H1 (cell line): ENCODE measurements at regions not wholly inside any gene's neighbourhood (a gene's known extent, or its start where the extent isn't known, plus 50 kb on each side); places are given as distances from the start of the nearest gene placed in this dataset.

ENCODE experiments used
- CTCF ChIA-PET: fragments of 300-600 bp; sonication (Branson Sonifier 250); formaldehyde crosslinking; loops from one replicate; lab custom pipeline; 2021; ENCODE audit not compliant: partially characterized antibody; lab: Charles Lee
- POLR2A ChIA-PET: fragments of 300-600 bp; sonication (Branson Sonifier 250); formaldehyde crosslinking; loops from one replicate; lab custom pipeline; 2021; ENCODE audit warnings: inconsistent platforms; ENCODE audit not compliant: partially characterized antibody; lab: Charles Lee
- DNase-seq, 2 experiments: peaks; one replicate each; pipeline versions ENCODE4 v3.0.0 to v3.0.0-alpha.2; 2010 to 2022; ENCODE audit warnings: low spot score in 2 of 2, low read depth in 1 of 2, mixed read lengths in 1 of 2
- FAIRE-seq: peaks from 2 replicates; lab custom pipeline; 2011; peaks lifted over from hg19 to GRCh38; lab: Jason Lieb, UNC
- H2AFZ ChIP-seq: 2 replicates; pipeline ENCODE4 v1.8.1; 2012; ENCODE audit warnings: low read length, inconsistent platforms
- H2AK5ac ChIP-seq: 2 replicates; pipeline ENCODE4 v1.6.1; 2013; ENCODE audit warnings: low read depth, low read length
- H2BK120ac ChIP-seq: replicated peaks from 2 replicates; pipeline ENCODE3; 2013; ENCODE audit warnings: low read depth, low read length, inconsistent platforms
- H2BK12ac ChIP-seq: 2 replicates; pipeline ENCODE4 v1.6.1; 2013; ENCODE audit warnings: low read depth, low read length
- H2BK15ac ChIP-seq: 2 replicates; pipeline ENCODE4 v1.6.1; 2013; ENCODE audit warnings: low read length
- H2BK20ac ChIP-seq: 2 replicates; pipeline ENCODE4 v1.6.1; 2013; ENCODE audit warnings: low read length
- H2BK5ac ChIP-seq: 2 replicates; pipeline ENCODE4 v1.6.1; 2013; ENCODE audit warnings: low read depth, low read length
- H3K14ac ChIP-seq: 2 replicates; pipeline ENCODE4 v1.6.1; 2013; ENCODE audit warnings: inconsistent platforms; ENCODE audit not compliant: insufficient read length
- H3K18ac ChIP-seq: 2 replicates; pipeline ENCODE4 v1.6.1; 2013; ENCODE audit warnings: low read length; ENCODE audit errors: extremely low read depth
- H3K23ac ChIP-seq: 2 replicates; pipeline ENCODE4 v1.6.1; 2013; ENCODE audit warnings: inconsistent platforms; ENCODE audit not compliant: insufficient read length
- H3K23me2 ChIP-seq: 2 replicates; pipeline ENCODE4 v1.6.1; 2013; ENCODE audit warnings: low read depth, low read length
- H3K27ac ChIP-seq: 2 replicates; pipeline ENCODE4 v1.6.1; 2011; ENCODE audit warnings: low read depth, low read length, inconsistent platforms
- H3K27me3 ChIP-seq, 4 experiments: replicated peaks in 1 of 4; 1 replicate in 1 of 4; 2 replicates in 3 of 4; pipeline versions ENCODE4 v1.6.1 to v1.8.1; 2011 to 2013; ENCODE audit warnings: low read length in 3 of 4, mild to moderate bottlenecking in 3 of 4, inconsistent platforms in 2 of 4, mixed read lengths in 2 of 4, moderate library complexity in 1 of 4; ENCODE audit not compliant: control insufficient read depth in 3 of 4, insufficient read depth in 3 of 4; ENCODE audit errors: extremely low read depth in 1 of 4
- H3K36me3 ChIP-seq, 4 experiments: 2 replicates each; pipeline versions ENCODE4 v1.6.1 to v1.8.1; 2011 to 2013; ENCODE audit warnings: mild to moderate bottlenecking in 4 of 4, low read length in 3 of 4, moderate library complexity in 2 of 4, control low read depth in 1 of 4, inconsistent platforms in 1 of 4; ENCODE audit not compliant: insufficient read depth in 4 of 4, control insufficient read depth in 2 of 4
- H3K4ac ChIP-seq: replicated peaks from 2 replicates; pipeline ENCODE3; 2013; ENCODE audit warnings: low read length, low read depth, mixed read lengths, inconsistent platforms; ENCODE audit not compliant: insufficient read length
- H3K4me1 ChIP-seq, 4 experiments: replicated peaks in 1 of 4; 1 replicate in 1 of 4; 2 replicates in 3 of 4; pipeline versions ENCODE4 v1.6.1 to v1.8.1; 2011 to 2013; ENCODE audit warnings: low read length in 3 of 4, inconsistent platforms in 2 of 4, mixed read lengths in 1 of 4; ENCODE audit not compliant: insufficient read depth in 4 of 4, control insufficient read depth in 3 of 4
- H3K4me2 ChIP-seq, 2 experiments: 2 replicates each; pipeline versions ENCODE4 v1.6.1 to v1.8.1; 2011 to 2013; ENCODE audit warnings: low read depth in 2 of 2, low read length in 2 of 2, control low read depth in 1 of 2, inconsistent platforms in 1 of 2, mild to moderate bottlenecking in 1 of 2; ENCODE audit not compliant: insufficient read depth in 1 of 2
- H3K4me3 ChIP-seq, 4 experiments: fragments of 200-600, 300-600 bp in 1 of 4; sonication (generic), shearing (Covaris generic), sonication (Bioruptor Twin) in 1 of 4; 2 replicates each; pipeline versions ENCODE4 v1.5.1 to v1.8.1; 2011 to 2016; ENCODE audit warnings: low read length in 4 of 4, low read depth in 3 of 4, control low read depth in 2 of 4, inconsistent platforms in 2 of 4, mild to moderate bottlenecking in 2 of 4, mixed read lengths in 1 of 4, moderate library complexity in 1 of 4; ENCODE audit not compliant: insufficient read depth in 2 of 4; ENCODE audit errors: extremely low read depth in 1 of 4
- H3K56ac ChIP-seq: replicated peaks from 2 replicates; pipeline ENCODE3; 2013; ENCODE audit warnings: low read depth, mild to moderate bottlenecking, mixed read lengths, low read length, inconsistent platforms; ENCODE audit not compliant: insufficient read length
- H3K79me1 ChIP-seq: 2 replicates; pipeline ENCODE4 v1.6.1; 2013; ENCODE audit warnings: low read depth, low read length, control low read depth
- H3K79me2 ChIP-seq, 2 experiments: 2 replicates each; pipeline versions ENCODE4 v1.6.1 to v1.8.1; 2012 to 2013; ENCODE audit warnings: low read length in 2 of 2, mild to moderate bottlenecking in 2 of 2, inconsistent platforms in 1 of 2; ENCODE audit not compliant: insufficient read depth in 2 of 2, control insufficient read depth in 1 of 2
- H3K9ac ChIP-seq, 4 experiments: replicated peaks in 1 of 4; 1 replicate in 1 of 4; 2 replicates in 3 of 4; pipeline versions ENCODE4 v1.6.1 to v1.8.1; 2011 to 2013; ENCODE audit warnings: low read depth in 3 of 4, low read length in 3 of 4, control low read depth in 2 of 4, mild to moderate bottlenecking in 2 of 4, moderate library complexity in 2 of 4, inconsistent platforms in 1 of 4; ENCODE audit errors: extremely low read depth in 1 of 4
- H3K9me3 ChIP-seq, 2 experiments: 2 replicates each; pipeline versions ENCODE4 v1.6.1 to v1.8.1; 2012 to 2013; ENCODE audit warnings: mild to moderate bottlenecking in 2 of 2, moderate library complexity in 2 of 2, control low read depth in 1 of 2, inconsistent platforms in 1 of 2, low read depth in 1 of 2, low read length in 1 of 2, mixed read lengths in 1 of 2; ENCODE audit not compliant: insufficient read depth in 2 of 2
- H4K20me1 ChIP-seq, 2 experiments: replicated peaks in 1 of 2; 2 replicates each; pipeline versions ENCODE3 to v1.8.1; 2011 to 2013; ENCODE audit warnings: inconsistent platforms in 2 of 2, low read length in 2 of 2, mild to moderate bottlenecking in 1 of 2; ENCODE audit not compliant: insufficient read depth in 2 of 2, control insufficient read depth in 1 of 2
- H4K5ac ChIP-seq: 2 replicates; pipeline ENCODE4 v1.6.1; 2013; ENCODE audit warnings: low read length, low read depth, mixed read lengths, inconsistent platforms; ENCODE audit not compliant: insufficient read length
- H4K8ac ChIP-seq: 2 replicates; pipeline ENCODE4 v1.8.0; 2013; ENCODE audit warnings: mild to moderate bottlenecking, moderate library complexity, low read length, inconsistent platforms; ENCODE audit not compliant: insufficient read depth; ENCODE audit errors: extremely low read depth
- H4K91ac ChIP-seq: replicated peaks from 2 replicates; pipeline ENCODE3; 2013; ENCODE audit warnings: low read length, mixed read lengths, inconsistent platforms; ENCODE audit not compliant: insufficient read length
- HDAC6 ChIP-seq: IDR thresholded peaks from one replicate; pipeline ENCODE4 v1.7.1; 2012; ENCODE audit warnings: low read depth, mild to moderate bottlenecking, inconsistent platforms, low read length, moderate library complexity
- whole genome bisulfite sequencing, 2 experiments: shearing (Covaris generic) in 1 of 2; methylation state at CpG; one replicate each; pipeline versions ENCODE4 v1.1.6 to v1.1.7; 2013 to 2015; ENCODE audit warnings: low lambda C conversion rate in 2 of 2, mixed read lengths in 2 of 2, inconsistent platforms in 1 of 2, low coverage in 1 of 2, missing lambda C conversion rate in 1 of 2; ENCODE audit not compliant: insufficient replicate concordance in 2 of 2, insufficient coverage in 1 of 2, insufficient read length in 1 of 2; ENCODE audit errors: extremely low coverage in 1 of 2, missing lambda C conversion rate in 1 of 2; 5-methylcytosine and 5-hydroxymethylcytosine counted together

DNA sequence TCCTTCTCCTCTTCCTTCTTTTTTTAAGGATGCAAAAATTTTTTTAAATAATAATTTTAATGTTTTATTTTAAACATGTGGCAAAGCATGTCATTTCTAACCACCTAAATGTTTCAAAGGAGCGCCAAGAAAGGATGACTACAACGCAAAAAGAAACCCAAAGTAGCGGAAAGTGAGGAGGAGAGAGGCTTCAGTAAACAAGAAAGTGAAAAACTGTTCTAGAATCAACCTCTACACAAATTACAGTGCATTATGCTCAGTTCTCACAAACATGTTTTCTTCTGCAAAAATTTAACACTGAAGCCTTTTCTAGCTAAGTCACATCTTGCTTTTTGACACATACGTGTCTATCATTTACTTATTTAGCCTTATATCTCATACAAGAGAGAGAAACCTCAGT is 948.6 kb downstream of the GATA3 start:
- Histone ChIP-seq H3K9ac (no peak overlapping the region), H3K79me2 (no peaks in the 10 kb centered on the region), H3K27me3 (no peaks in the 10 kb centered on the region), H3K36me3 (no peaks in the 10 kb centered on the region), H2BK120ac (no peak overlapping the region), H4K8ac (no peak overlapping the region), H3K4me2 (no peak overlapping the region), H2BK5ac (no peak overlapping the region), H3K18ac (no peak overlapping the region), H3K14ac (no peak overlapping the region), H3K27ac (no peak overlapping the region), H4K91ac (no peak overlapping the region), H3K4me3 (no peak overlapping the region), H2BK12ac (no peak overlapping the region), H2AFZ (no peak overlapping the region), H2AK5ac (no peak overlapping the region), H3K23me2 (no peaks in the 10 kb centered on the region), H4K5ac (no peak overlapping the region), H3K4me1 (no peaks in the 10 kb centered on the region), H3K79me1 (no peaks in the 10 kb centered on the region), H2BK20ac (no peak overlapping the region), H3K23ac (no peak overlapping the region), H2BK15ac (no peak overlapping the region), H4K20me1 (no peaks in the 10 kb centered on the region), H3K4ac (no peak overlapping the region), H3K9me3 (no peaks in the 10 kb centered on the region), H3K56ac (no peak overlapping the region)
- POLR2A ChIA-PET, result no interaction called here
- FAIRE-seq, result no peak
- CTCF ChIA-PET, result no interaction called here
- no peak for TF ChIP-seq HDAC6
- 80% methylated on average over 4 of the region's 4 CpGs; no CpG with 5 or more reads in 1 of the 2 experiments for WGBS, 2 experiments
- no peak for DNase-seq
